GM21526 (cell line): ENCODE measurements at regions not wholly inside any gene's neighbourhood (a gene's known extent, or its start where the extent isn't known, plus 50 kb on each side); places are given as distances from the start of the nearest gene placed in this dataset.

Experiments used
- ATAC-seq: cut with Tn5 transposase; IDR thresholded peaks from one replicate; pipeline ENCODE4 v1.9.1; 2021; ENCODE audit warnings: moderate library complexity; ENCODE audit not compliant: unreplicated experiment, low FRiP score

DNA sequence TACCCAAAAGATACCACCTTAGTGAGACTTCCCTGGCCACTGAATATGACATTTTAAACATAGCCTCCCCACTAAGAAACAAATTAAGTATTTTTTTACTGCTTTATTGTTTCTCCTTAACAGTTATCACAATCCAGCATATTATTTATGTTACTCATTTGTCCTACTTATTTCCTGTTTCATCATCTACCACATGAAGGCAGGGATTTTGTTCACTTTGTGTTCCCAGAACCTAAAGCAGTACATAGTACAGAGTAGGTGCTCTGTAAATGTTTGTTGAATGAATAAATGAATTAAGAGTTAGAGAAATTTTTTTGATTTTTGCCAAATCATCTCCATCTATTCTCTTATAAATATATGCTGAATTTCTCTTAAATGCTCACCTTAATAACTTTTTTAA lies 318.4 kb upstream of the GIMD1 start:
- no peak for ATAC-seq

DNA sequence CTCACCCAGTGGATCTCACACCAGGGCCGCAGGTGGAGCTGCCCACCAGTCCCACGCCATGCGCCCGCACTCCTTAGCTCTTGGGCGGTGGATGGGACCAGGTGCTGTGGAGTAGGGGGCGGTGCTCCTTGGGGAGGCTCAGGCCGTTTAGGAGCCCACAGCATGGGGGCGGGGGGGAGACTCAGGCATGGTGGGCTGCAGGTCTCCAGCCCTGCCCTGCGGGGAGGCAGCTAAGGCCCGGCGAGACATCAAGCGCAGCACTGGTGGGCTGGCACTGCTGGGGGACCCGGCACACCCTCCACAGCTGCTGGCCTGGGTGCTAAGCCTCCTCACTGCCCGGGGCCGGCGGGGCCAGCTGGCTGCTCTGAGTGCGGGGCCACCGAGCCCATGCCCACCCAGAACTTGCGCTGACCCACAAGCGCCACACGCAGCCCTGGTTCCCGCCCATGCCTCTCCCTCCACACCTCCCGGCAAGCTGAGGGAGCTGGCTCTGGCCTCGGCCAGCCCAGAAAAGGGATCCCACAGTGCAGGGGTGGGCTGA lies 312.9 kb upstream of the GIMD1 start:
- no peak for ATAC-seq

- no peak for ATAC-seq
Measured at GRCh38 chr4:106679063-106679462, 310.5 kb upstream of the GIMD1 start.

- no peak for ATAC-seq
Measured at GRCh38 chr4:106677213-106677612, 308.6 kb upstream of the GIMD1 start.

DNA sequence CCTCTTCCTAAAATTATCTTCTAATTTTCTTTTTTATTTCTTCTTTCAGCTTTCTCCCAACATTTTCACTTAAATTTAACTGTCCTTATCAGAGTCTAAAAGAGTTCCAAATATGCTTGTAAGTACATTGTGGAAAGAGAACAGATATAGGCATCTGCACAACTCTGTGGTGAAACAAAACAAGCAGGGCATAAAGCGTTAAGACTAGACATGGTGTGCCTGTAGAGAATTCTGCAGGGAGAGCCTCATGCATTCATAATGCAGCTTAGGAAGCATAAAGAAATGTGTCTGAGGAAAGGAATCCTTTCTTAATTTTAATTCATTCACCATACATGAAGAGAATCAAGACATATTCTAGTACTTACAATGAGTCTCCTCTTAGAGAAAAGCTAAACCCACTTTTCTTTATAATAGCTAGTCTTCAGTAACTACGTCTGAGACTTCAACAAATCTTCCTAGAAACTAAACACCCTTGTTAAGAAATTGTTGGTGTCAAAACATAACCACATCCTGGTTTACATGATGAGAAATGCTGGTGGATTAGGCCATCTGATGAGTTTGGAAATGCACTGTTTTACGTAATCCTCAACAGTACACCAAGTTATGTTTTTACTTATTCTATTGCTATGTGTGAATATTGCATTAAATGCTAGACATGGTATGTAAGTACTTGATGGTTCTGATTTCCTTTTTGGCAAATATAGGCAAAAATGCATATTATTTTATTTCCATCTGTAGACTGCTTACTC lies 307.8 kb upstream of the GIMD1 start:
- no peak for ATAC-seq

- no peak for ATAC-seq
Measured at GRCh38 chr4:106671716-106672115, 303.1 kb upstream of the GIMD1 start.

DNA sequence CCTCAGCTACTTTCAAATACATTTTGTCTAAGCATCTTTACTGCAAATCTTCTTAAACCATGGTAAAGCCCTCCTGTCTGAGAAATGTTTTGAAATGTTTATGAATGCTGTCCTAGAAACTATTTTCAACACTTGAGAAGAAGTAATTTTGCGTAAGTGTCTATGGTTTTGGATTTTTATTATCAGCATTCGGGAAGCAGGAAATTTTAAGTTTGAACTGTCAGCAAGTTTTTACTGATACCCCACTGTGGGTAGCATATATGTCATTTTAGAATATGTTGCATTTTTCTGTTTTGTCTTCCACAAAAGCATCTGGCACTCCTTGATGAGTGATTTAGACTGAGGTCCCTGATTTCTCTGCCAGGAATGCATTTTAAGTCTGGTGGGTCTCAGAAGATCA lies 302.4 kb upstream of the GIMD1 start:
- no peak for ATAC-seq

DNA sequence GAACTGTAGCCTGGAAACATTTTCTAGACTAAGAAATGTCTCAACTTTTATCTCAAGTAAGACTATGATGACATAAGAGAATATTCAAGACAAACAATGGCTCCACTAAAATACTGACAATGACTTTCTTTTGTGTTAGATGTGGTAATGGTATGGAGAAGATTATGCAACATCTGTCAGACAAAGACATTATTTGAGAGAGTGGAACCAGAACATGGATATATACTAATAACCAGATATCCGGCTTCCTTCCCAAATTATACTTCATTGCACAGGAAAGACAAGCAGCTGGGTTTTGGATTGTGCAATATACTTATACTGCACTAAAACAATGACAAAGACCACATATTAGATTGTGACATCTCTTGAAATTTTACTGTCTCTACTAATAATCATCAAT lies 290.8 kb upstream of the GIMD1 start:
- ATAC-seq, result no peak

DNA sequence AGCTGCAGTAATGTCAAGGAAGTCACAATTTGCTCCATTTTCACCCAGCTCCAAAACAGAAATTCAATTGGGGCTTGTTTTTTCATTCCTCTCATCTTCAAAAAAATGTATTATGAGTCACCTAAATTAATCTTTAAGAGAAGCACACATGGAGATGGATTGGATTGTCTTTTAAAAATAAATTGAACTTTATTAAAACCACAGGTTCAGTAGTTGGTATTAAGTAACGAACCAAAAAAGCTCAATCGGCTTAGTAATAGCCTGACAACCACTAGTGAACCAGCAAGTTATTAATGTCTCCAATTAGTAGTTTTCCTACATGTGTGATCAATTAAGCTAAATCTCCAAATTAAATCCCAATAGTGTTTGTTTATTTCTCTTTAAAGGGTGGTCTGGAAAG lies 283.5 kb upstream of the GIMD1 start:
- no peak for ATAC-seq

DNA sequence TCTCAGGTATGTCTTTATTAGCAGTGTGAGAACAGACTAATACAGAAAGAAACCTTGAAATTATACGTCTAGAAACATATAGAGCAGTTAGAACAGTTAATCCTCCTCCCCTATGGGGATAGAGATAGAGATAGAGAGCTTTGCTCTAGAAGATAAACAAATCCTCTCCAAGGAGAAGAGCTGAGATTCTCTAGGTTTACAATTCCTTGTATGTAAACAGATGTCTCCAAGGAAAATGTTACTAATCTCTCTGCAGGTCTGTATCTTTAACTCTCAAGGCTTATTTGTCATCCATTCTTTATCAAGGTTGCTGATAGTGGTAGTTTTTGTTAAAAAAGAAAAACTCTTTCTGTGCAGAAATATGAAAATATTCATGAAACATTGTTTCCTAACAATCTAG lies 282.1 kb upstream of the GIMD1 start:
- ATAC-seq, result no peak

DNA sequence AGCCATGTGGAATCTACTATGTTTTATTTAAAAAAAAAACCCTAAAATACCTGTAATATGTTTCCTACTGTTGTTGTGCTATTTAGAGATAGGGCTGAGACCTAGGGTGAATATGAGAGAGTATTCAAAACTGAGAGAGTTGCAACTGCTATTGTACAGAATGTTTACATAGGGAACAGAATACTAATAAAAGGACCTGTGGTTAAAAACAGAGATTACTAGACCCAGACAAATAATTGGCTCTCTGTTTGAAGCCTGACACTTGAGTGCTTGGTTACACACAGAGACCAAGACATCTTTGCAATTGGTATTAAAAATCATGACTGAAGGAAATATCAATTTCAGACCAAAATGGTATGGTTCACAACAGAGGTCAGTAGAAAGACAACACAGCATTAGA lies 278.9 kb upstream of the GIMD1 start:
- no peak for ATAC-seq

DNA sequence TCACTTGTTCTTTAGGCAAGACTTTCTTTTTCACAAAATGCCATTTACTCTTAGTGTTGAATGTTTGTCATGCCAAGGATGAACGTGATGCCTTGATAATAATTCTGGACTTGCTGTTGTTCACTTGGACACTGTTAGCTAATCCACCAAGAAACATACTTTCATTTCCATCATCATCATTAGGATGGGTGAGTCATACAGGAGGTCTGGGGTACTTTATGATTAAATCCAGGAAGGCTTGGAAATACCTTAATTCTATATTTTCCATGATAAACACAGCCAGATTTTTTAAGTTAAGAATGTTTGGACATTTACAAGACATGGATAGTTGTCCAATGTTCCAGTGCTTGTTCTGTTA lies 260.7 kb upstream of the GIMD1 start:
- ATAC-seq, result no peak

DNA sequence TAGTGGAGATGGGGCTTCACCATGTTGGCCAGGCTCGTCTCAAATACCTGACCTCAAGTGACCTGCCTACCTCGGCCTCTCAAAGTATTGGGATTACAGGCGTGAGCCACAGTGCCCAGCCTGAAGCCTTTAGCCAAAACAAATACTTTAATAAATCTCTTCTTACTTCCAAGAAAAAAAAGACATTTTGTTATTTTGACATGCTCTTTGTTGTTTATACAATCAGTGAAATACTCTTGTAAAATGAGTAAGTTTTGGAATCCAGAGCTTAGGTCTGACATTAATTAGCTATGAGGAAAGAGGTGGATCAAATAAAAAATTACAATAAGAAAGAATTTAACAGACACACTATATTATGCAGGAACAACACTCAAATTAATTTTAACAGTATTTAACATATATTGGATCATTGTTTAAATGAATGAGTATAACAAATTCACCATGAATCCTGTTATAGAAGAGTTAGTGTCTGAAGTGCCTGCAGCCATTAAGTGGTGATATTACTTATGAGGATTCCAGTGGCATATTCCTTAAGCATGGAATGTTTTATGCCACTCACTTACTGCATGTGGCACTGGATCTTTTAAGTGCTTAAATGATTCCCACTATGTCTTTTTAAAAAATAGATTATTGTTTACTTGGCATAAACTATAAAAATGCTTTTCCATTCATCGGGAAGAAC lies 260.1 kb upstream of the GIMD1 start:
- no peak for ATAC-seq

DNA sequence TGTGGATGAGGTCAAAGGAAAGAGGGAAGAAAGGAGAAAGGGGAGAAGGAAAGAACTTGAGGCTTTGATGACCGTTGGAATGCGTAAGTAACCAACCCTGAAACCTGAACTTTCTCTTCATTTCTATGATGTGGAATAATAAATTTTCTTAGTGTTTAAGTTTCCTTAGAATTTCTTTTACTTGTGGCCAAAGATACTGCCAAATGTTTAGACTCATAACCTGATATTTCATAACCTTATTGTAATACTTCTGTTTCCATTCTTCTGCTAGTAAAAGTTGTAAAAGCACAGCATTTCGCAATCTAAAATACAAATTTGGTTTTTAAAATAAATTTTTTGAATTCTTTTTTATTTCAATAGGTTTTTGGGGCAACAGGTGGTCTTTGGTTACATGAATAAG lies 258.5 kb upstream of the GIMD1 start:
- no peak for ATAC-seq

GRCh38 chr4:106624671-106625070 lies 256.1 kb upstream of the GIMD1 start:
- no peak for ATAC-seq

- ATAC-seq, result no peak
Measured at GRCh38 chr4:106618956-106619355, 250.4 kb upstream of the GIMD1 start.

DNA sequence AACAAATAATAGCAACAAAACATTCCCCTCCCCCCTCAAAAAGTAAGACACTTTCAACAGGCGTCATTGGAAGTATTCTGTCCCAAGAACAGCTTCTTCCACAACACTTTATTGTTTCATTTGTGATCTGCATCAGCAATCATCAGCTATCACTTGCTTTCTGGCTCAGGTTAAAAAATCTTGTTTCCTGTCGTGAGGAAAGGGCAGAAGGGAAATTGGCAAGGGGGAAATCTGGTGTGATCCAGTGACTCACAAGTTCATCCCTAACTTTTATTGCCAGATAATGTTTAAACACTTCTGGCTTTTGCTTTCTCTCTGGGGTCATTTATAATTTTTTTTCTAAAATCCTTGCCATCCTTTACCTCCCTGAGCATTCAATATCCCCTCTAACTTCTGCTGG lies 247.4 kb upstream of the GIMD1 start:
- no peak for ATAC-seq

- no peak for ATAC-seq
Measured at GRCh38 chr4:106615410-106615945, 246.9 kb upstream of the GIMD1 start.

- ATAC-seq, result no peak
Measured at GRCh38 chr4:106614441-106614840, 245.9 kb upstream of the GIMD1 start.

GRCh38 chr4:106609917-106610316 lies 241.3 kb upstream of the GIMD1 start:
- ATAC-seq, result no peak

- ATAC-seq, result no peak
Measured at GRCh38 chr4:106607558-106607957, 239.0 kb upstream of the GIMD1 start.
